ENCODE measurements at regions not wholly inside any gene's neighbourhood (a gene's known extent, or its start where the extent isn't known, plus 50 kb on each side); places are given as distances from the start of the nearest gene placed in this dataset.

GRCh38 chr10:8726779-8727084 lies 672.2 kb downstream of the GATA3 start:
- DNase-seq, result no peak

GRCh38 chr10:8731121-8732095 lies 676.9 kb downstream of the GATA3 start:
- no peak for DNase-seq

- no peak for DNase-seq
These were observed 684.5 kb downstream of the GATA3 start for GRCh38 chr10:8738987-8739386.

GRCh38 chr10:8752146-8752843 lies 697.8 kb downstream of the GATA3 start:
- DNase-seq, result no peak

GRCh38 chr10:8758029-8758428 lies 703.5 kb downstream of the GATA3 start:
- DNase-seq, result no peak

- DNase-seq, result no peak
These were observed 712.4 kb downstream of the GATA3 start for GRCh38 chr10:8766899-8767298.

- no peak for DNase-seq
These were observed 713.1 kb downstream of the GATA3 start for GRCh38 chr10:8767591-8767990.

GRCh38 chr10:8768341-8768740 lies 713.9 kb downstream of the GATA3 start:
- DNase-seq, result no peak

- DNase-seq, result no peak
These were observed 714.4 kb downstream of the GATA3 start for GRCh38 chr10:8768852-8769251.

- no peak for DNase-seq
These were observed 722.6 kb downstream of the GATA3 start for GRCh38 chr10:8776926-8777622.

- no peak for DNase-seq
These were observed 724.2 kb downstream of the GATA3 start for GRCh38 chr10:8778713-8779112.

GRCh38 chr10:8787649-8788048 lies 733.2 kb downstream of the GATA3 start:
- no peak for DNase-seq

GRCh38 chr10:8790390-8790789 lies 735.9 kb downstream of the GATA3 start:
- DNase-seq, result no peak

- DNase-seq, result no peak
These were observed 740.4 kb downstream of the GATA3 start for GRCh38 chr10:8794860-8795259.

- DNase-seq, result no peak
These were observed 745.9 kb downstream of the GATA3 start for GRCh38 chr10:8800426-8800825.

- no peak for DNase-seq
These were observed 749.5 kb downstream of the GATA3 start for GRCh38 chr10:8803992-8804391.

GRCh38 chr10:8810677-8811076 lies 756.2 kb downstream of the GATA3 start:
- DNase-seq, result no peak

GRCh38 chr10:8811201-8811600 lies 756.7 kb downstream of the GATA3 start:
- no peak for DNase-seq

GRCh38 chr10:8815969-8816368 lies 761.5 kb downstream of the GATA3 start:
- DNase-seq, result no peak

- DNase-seq, result no peak
These were observed 762.8 kb downstream of the GATA3 start for GRCh38 chr10:8817299-8817698.

GRCh38 chr10:8825611-8826010 lies 771.1 kb downstream of the GATA3 start:
- DNase-seq, result no peak

- no peak for DNase-seq
These were observed 775.1 kb downstream of the GATA3 start for GRCh38 chr10:8829592-8829991.

GRCh38 chr10:8830048-8830447 lies 775.6 kb downstream of the GATA3 start:
- DNase-seq, result no peak

- no peak for DNase-seq
These were observed 776.4 kb downstream of the GATA3 start for GRCh38 chr10:8830876-8831275.
